Lower leg skin (tissue), 4 donors: ENCODE measurements at regions not wholly inside any gene's neighbourhood (a gene's known extent, or its start where the extent isn't known, plus 50 kb on each side); places are given as distances from the start of the nearest gene placed in this dataset.

Experiments used
- DNase-seq, 2 donors: peaks; one replicate each; pipeline ENCODE4 v3.0.0-alpha.2; 2019; ENCODE audit warnings: low spot score in 2 of 2
- H3K4me3 ChIP-seq: fragments of 200-600 bp; sonication (generic); 2 replicates; pipeline ENCODE4 v1.5.1; 2017; ENCODE audit warnings: mild to moderate bottlenecking, low read depth; ENCODE audit not compliant: poor library complexity, severe bottlenecking
- POLR2A ChIP-seq, 2 donors: fragments of 450-650 bp; IDR thresholded peaks; one replicate each; pipeline ENCODE4 v1.6.1; 2016 to 2017; ENCODE audit warnings: antibody characterized with exemption in 2 of 2, mild to moderate bottlenecking in 1 of 2, moderate library complexity in 1 of 2
- WGBS, 2 donors: methylation state at CpG; one replicate each; pipeline ENCODE4 v1.1.5; 2018; 5-methylcytosine and 5-hydroxymethylcytosine counted together
- intact Hi-C: fragments of 100-400 bp; cut with DNase I; formaldehyde crosslinking; loops from one replicate; pipeline ENCODE4 v1.15.0; 2023; ENCODE audit warnings: low total_unique reads
- TF ChIP-seq, protein P1 (sequence below), 3 donors: fragments of 450-650 bp; IDR thresholded peaks; one replicate each; pipeline ENCODE4 v1.5.1; 2016; ENCODE audit warnings: antibody characterized with exemption in 3 of 3, mild to moderate bottlenecking in 3 of 3, moderate library complexity in 2 of 3

DNA sequence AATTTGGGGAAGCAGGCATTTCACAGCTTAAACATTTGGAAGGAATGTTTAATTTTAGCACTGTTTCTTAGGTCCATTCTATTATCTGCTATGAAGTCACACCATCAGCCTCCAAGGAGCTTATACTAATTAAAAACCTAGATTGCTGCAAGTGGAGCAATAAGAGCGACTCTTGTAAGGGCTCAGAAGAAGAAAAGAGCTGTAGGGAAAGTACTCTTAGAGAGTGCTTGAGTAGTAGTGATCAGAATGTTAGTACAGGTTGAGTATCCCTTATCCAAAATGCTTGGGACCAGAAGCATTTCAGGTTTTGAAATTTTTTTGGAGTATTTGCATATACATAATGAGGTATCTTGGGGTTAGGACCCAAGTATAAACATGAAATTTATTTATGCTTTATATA, 285.3 kb downstream of the UBE3D start:
- TF ChIP-seq POLR2A (IDR thresholded peaks at IDR 0.05) = no peak
- H3K4me3 ChIP-seq = no peak overlapping the region
- intact Hi-C loops = no loop called here
- DNase-seq = no peak
- WGBS, 2 donors = 74 to 94% methylated on average over 1 of the region's 1 CpG

DNA sequence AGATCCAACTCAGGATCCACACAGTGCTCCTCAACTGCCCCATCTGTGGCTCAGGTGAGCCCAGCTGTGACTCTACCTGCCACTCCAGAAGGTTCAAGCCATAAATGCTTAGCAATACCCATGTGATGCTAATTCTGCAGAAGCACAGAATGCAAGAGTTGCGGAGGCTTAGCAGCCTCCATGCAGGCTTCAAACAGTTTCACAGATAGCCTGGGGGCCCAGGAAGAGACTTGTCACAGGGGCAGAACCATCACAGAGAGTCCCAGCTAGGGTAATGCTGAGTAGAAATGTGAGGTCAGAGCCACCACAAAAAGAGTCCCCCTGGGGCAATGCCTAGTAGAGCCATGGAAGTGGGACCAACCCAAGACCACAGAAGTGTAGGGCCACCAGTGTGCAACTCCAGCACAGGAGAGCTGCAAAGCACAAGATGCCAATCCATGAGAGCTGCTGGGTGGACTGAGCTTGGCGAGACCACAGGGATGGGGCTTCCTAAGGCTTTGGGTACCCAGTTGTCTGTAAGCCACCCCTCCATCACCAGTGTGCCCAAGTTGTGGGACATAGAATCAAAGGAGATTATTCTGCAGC, 283.9 kb downstream of the UBE3D start:
- intact Hi-C loops = no loop called here
- no peak for TF ChIP-seq POLR2A (IDR thresholded peaks at IDR 0.05)
- TF ChIP-seq, protein P1, sequence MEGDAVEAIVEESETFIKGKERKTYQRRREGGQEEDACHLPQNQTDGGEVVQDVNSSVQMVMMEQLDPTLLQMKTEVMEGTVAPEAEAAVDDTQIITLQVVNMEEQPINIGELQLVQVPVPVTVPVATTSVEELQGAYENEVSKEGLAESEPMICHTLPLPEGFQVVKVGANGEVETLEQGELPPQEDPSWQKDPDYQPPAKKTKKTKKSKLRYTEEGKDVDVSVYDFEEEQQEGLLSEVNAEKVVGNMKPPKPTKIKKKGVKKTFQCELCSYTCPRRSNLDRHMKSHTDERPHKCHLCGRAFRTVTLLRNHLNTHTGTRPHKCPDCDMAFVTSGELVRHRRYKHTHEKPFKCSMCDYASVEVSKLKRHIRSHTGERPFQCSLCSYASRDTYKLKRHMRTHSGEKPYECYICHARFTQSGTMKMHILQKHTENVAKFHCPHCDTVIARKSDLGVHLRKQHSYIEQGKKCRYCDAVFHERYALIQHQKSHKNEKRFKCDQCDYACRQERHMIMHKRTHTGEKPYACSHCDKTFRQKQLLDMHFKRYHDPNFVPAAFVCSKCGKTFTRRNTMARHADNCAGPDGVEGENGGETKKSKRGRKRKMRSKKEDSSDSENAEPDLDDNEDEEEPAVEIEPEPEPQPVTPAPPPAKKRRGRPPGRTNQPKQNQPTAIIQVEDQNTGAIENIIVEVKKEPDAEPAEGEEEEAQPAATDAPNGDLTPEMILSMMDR (IDR thresholded peaks at IDR 0.05) = no peak
- 84 to 100% methylated on average over 2 of the region's 2 CpGs for WGBS, 2 donors
- H3K4me3 ChIP-seq = no peak overlapping the region
- no peak for DNase-seq

DNA sequence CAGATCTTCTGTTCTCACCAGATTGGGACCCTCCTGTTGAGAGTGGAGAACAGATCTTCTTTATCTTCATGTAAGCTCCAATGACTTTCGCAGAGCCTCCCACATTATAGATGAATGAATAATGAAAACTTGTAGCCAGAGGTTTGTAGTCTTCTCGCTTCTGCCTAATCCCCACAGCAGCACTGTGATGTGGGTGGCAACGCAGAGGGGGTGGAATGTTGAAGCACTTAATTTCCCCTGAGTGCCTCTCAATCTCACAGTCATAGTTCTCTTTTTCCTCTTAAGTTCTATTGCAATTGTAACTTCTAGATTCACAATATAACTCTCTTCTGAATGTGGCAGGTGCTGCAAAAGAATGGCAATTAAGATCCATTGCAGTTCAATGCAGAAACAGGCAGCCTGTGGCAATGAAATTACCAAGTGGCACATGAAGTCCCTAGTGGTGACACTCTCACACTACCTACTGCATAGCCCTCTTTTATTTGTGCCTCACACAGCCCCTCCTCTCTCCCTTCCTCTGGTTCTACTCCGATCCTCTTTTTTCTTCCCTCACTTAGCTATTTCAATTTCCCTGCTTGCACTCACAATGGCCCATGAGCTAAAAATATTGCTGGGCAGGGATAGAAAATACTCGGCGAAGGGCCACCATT, 281.9 kb downstream of the UBE3D start:
- intact Hi-C loops = no loop called here
- WGBS, 2 donors = 66 to 81% methylated on average over 6 of the region's 6 CpGs
- TF ChIP-seq, protein P1 (IDR thresholded peaks at IDR 0.05) = no peak
- no peak for TF ChIP-seq POLR2A (IDR thresholded peaks at IDR 0.05)
- H3K4me3 ChIP-seq = no peak overlapping the region
- no peak for DNase-seq

DNA sequence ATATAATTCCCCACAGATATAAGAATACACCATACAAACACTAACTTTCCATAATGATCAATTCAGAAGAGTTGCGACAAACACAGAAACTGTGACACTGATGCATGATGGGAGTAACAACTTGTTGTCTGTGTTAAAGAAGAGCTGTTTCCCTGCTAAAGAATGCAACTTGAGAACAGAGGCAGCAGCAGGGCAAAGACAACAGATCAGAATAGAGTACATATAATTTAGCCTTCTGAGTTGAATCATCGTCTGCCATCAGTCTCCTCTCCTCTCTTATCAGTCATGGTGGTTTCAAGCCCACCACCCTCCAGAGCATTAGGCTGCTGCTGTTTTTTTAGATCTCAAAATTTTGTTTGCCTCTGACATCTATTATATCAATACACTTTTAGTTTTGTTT, 280.4 kb downstream of the UBE3D start:
- no peak for DNase-seq
- 87 to 90% methylated on average over 2 of the region's 2 CpGs for WGBS, 2 donors
- no peak overlapping the region for H3K4me3 ChIP-seq
- TF ChIP-seq POLR2A (IDR thresholded peaks at IDR 0.05) = no peak
- TF ChIP-seq, protein P1 (IDR thresholded peaks at IDR 0.05) = no peak
- intact Hi-C loops = no loop called here

DNA sequence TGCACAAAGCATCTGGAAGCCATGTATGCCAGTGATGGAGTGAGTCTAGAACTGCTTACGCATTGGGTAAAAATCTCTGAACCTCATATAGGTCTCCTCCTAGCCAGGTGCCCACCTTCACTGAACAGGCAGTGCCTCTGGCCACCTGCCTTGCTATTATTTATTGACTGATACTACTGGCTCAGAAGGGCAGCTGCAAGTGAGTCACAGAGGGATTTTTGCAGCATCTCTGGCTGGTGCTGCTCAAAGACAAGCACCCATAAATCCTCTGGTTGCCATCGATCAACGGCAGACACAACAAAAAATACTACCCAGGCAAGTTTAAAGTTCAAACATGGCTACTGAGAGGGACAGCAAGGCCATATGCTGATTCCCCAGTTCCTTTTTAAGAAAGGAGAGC, 279.4 kb downstream of the UBE3D start:
- no peak for DNase-seq
- H3K4me3 ChIP-seq = no peak overlapping the region
- TF ChIP-seq, protein P1 (IDR thresholded peaks at IDR 0.05) = no peak
- TF ChIP-seq POLR2A (IDR thresholded peaks at IDR 0.05) = no peak
- 55 to 58% methylated on average over 3 of the region's 3 CpGs for WGBS, 2 donors
- intact Hi-C loops = no loop called here

DNA sequence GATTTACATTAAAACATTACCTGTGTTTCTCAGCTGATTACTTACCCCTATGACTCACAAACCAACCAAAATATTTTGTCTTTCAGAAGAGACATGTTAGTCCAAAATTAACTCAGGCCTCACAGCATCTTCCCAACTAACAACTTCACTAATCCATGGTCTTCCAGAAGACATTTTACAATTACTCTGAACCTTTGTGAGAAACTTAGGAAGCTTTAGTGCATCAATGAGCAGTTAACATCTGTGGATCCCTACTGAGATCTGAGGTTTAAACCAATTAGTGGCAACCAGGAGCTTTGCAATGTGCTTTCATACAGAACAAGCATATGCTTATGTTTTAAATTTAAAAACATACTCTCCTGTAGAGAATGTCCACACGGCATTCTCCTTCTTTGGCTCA, 269.7 kb downstream of the UBE3D start:
- intact Hi-C loops = no loop called here
- 42 to 49% methylated on average over 1 of the region's 1 CpG for WGBS, 2 donors
- TF ChIP-seq, protein P1 (IDR thresholded peaks at IDR 0.05) = no peak
- no peak for TF ChIP-seq POLR2A (IDR thresholded peaks at IDR 0.05)
- H3K4me3 ChIP-seq = no peak overlapping the region
- DNase-seq = no peak
